ENCODE measurements at regions not wholly inside any gene's neighbourhood (a gene's known extent, or its start where the extent isn't known, plus 50 kb on each side); places are given as distances from the start of the nearest gene placed in this dataset.

DNA sequence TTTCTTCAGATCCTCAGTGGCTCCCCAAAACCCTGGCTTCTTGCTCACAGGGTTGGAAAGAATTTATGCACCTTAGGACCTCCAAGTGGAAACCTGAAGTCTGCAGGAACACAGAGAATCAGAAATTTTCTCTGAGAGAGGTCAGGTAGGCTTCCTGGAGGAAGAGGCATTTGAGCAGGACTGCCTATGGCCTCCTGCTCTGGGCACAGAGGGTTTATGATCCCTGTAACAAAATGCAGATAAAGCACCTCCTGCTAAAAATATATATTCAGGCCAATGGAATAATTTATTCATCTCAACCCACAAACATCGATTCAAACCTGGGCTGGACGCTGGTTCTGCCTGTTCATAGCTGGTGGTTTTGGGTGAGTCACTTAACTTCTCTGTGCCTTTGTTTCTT, 68.1 kb upstream of the FGF3 start:
- WGBS (ENCODE audit: insufficient coverage, low lambda C conversion rate) = no CpG with 5 or more reads among the region's 2 CpGs

DNA sequence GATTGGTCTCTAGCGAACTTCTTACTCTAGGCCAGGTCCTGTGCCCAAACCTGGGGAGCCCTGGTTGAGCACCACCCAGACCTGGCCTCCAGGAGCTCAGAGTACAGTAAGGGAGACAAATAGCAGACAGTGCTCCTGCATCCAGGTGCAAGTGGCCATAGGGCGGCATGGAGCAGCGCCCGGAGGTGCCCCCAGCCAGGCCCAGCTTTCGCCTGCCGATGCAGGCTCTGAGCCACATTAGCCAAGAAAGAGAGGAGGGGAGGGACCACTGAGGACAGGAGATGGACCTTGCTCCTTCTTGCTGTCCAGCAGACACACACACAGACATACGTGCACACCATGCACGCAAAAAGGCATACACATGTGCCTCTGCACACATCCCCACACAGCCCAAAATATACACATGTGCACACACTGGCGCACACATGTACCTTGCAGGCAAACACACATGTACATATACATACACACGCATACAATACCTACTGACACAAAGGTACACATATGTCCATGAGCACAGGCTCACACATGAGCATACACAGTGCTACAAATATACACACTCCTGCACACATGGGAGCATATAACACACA, 68.7 kb upstream of the FGF3 start:
- no peak for DNase-seq
- peaks cover 7% of the 10 kb centered on the region for H3K9me3 ChIP-seq (ENCODE audit: control insufficient read depth, low read depth, low read length)
- no peak overlapping the region for H3K4me3 ChIP-seq (ENCODE audit: low read length)
- WGBS (ENCODE audit: insufficient coverage, low lambda C conversion rate) = no CpG with 5 or more reads among the region's 10 CpGs
- no peaks in the 10 kb centered on the region for H3K27me3 ChIP-seq (ENCODE audit: control insufficient read depth, insufficient read depth, low read length)
- no peaks in the 10 kb centered on the region for H3K36me3 ChIP-seq (ENCODE audit: control insufficient read depth, insufficient read depth, low read length)
- H3K27ac ChIP-seq (ENCODE audit: low read length) = no peak overlapping the region
- peaks cover 27% of the 10 kb centered on the region for H3K4me1 ChIP-seq (ENCODE audit: control insufficient read depth, insufficient read depth, low read length)

More for the DNA sequence above, 68.1 kb upstream of the FGF3 start:
- no peak overlapping the region for H3K27ac ChIP-seq (ENCODE audit: low read length)
- no peak overlapping the region for H3K4me3 ChIP-seq (ENCODE audit: low read length)
- peaks cover 21% of the 10 kb centered on the region for H3K4me1 ChIP-seq (ENCODE audit: control insufficient read depth, insufficient read depth, low read length)
- no peak for DNase-seq
- H3K27me3 ChIP-seq (ENCODE audit: control insufficient read depth, insufficient read depth, low read length) = no peaks in the 10 kb centered on the region
- H3K36me3 ChIP-seq (ENCODE audit: control insufficient read depth, insufficient read depth, low read length) = no peaks in the 10 kb centered on the region
- peaks cover 5% of the 10 kb centered on the region for H3K9me3 ChIP-seq (ENCODE audit: control insufficient read depth, low read depth, low read length)

DNA sequence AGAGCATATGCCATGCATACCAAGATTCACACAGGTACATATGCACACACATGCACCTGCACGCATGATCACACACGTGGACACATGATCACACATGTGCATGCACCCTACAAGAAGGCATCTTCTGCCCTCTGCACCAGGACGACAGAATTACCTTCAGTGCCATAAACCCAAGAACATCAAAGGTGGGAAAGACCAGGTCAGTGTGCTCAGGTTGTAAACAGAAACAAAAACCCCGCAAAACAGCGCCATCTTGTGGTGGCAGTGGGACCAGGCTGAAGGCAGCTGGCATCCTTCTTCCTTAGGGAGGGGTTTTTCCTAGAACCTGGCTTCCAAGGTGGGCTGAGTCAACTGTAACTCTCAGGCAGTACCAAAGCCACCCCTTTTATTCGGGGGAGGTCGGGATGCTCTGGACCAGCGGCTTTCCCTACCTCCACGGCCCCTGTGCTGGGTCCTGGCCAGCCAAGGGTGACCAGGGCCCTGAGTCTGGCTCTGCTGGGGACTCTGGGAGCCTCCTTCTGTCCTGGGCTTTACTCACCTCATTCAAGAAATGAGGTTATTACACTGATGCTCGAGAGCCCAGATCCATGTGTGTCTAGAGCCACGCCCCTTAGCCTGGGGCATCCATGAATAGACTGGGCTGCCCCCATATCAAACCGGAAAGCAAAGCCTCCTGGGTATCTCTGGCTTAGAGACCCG, 69.4 kb upstream of the FGF3 start:
- H3K36me3 ChIP-seq (ENCODE audit: control insufficient read depth, insufficient read depth, low read length) = no peaks in the 10 kb centered on the region
- WGBS (ENCODE audit: insufficient coverage, low lambda C conversion rate) = no CpG with 5 or more reads among the region's 13 CpGs
- no peak overlapping the region for H3K27ac ChIP-seq (ENCODE audit: low read length)
- H3K9me3 ChIP-seq (ENCODE audit: control insufficient read depth, low read depth, low read length) = peaks cover 7% of the 10 kb centered on the region
- peaks cover 33% of the 10 kb centered on the region for H3K4me1 ChIP-seq (ENCODE audit: control insufficient read depth, insufficient read depth, low read length)
- peak; percentile 79 for DNase-seq
- no peak overlapping the region for H3K4me3 ChIP-seq (ENCODE audit: low read length)
- no peaks in the 10 kb centered on the region for H3K27me3 ChIP-seq (ENCODE audit: control insufficient read depth, insufficient read depth, low read length)

DNA sequence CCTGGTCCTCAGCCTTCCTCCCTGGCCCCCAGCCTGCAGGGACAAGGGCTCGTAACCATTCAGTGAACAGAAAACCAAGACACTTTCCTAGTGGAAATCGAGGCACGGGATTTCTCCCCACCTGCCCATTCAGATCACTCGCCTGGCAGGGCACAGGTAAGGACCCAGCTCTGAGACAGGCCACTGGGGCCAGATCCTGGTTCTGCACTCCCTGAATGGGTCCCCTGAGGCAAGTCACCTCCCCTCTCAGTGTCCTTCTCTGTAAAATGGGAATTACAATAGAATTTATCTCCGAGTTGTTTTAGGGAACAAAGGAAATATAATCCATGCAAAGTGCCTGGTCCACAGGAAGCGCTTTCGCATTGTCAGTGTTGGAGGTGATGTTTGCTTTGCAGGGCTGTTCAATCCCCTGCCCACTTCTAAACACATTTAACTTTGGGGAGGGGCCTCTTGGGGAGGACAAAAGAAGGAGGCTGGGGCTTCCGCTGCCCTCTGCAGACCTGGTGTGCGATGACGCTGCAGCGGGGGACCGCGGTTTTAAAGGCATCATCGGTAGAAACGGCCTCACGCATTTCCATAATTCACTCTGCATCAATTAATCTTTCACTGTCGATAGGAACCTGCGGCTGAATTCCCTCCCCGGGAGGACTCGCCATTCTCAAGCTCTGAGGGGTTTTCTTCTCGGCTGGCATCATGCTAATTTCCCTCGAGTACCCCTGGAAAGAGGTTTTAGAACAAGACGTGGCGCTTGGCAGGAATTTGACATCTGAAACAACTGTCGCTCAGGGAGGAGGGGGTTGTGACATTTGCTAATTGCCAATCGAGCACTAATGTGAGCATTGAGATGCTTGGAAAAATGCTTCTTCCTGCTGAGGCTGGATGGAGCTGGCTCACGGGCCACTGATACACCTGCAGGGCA, 70.4 kb upstream of the FGF3 start:
- H3K36me3 ChIP-seq (ENCODE audit: control insufficient read depth, insufficient read depth, low read length) = no peaks in the 10 kb centered on the region
- no peak overlapping the region for H3K4me3 ChIP-seq (ENCODE audit: low read length)
- peaks cover 7% of the 10 kb centered on the region for H3K9me3 ChIP-seq (ENCODE audit: control insufficient read depth, low read depth, low read length)
- H3K27me3 ChIP-seq (ENCODE audit: control insufficient read depth, insufficient read depth, low read length) = no peaks in the 10 kb centered on the region
- H3K27ac ChIP-seq (ENCODE audit: low read length) = no peak overlapping the region
- no peak for DNase-seq
- WGBS (ENCODE audit: insufficient coverage, low lambda C conversion rate) = 80% methylated on average over 1 of the region's 27 CpGs
- peaks cover 33% of the 10 kb centered on the region for H3K4me1 ChIP-seq (ENCODE audit: control insufficient read depth, insufficient read depth, low read length)

DNA sequence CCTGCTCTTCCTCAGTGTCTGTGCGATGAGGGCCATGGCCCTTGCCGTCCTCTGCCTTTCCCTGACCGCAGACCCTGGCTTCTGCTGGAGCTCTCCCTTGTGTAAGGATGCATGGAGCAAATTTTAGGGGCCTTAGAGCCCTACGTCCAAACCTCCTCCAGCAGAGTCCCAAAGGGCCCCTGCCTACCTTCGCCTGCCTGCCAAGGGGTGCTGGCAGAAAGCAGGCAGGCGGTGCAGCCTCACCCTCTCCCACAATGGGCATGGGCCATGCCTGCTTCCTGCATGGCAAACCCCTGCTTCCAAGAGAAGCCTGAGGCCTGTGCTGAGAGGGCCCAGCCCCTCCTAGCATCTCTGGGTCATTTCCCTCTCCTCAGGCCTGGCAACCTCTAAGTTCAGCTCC, 71.3 kb upstream of the FGF3 start:
- H3K27ac ChIP-seq (ENCODE audit: low read length) = no peak overlapping the region
- peaks cover 33% of the 10 kb centered on the region for H3K4me1 ChIP-seq (ENCODE audit: control insufficient read depth, insufficient read depth, low read length)
- no peaks in the 10 kb centered on the region for H3K27me3 ChIP-seq (ENCODE audit: control insufficient read depth, insufficient read depth, low read length)
- no CpG with 5 or more reads among the region's 6 CpGs for WGBS (ENCODE audit: insufficient coverage, low lambda C conversion rate)
- no peak for DNase-seq
- no peaks in the 10 kb centered on the region for H3K36me3 ChIP-seq (ENCODE audit: control insufficient read depth, insufficient read depth, low read length)
- peaks cover 7% of the 10 kb centered on the region for H3K9me3 ChIP-seq (ENCODE audit: control insufficient read depth, low read depth, low read length)
- no peak overlapping the region for H3K4me3 ChIP-seq (ENCODE audit: low read length)

DNA sequence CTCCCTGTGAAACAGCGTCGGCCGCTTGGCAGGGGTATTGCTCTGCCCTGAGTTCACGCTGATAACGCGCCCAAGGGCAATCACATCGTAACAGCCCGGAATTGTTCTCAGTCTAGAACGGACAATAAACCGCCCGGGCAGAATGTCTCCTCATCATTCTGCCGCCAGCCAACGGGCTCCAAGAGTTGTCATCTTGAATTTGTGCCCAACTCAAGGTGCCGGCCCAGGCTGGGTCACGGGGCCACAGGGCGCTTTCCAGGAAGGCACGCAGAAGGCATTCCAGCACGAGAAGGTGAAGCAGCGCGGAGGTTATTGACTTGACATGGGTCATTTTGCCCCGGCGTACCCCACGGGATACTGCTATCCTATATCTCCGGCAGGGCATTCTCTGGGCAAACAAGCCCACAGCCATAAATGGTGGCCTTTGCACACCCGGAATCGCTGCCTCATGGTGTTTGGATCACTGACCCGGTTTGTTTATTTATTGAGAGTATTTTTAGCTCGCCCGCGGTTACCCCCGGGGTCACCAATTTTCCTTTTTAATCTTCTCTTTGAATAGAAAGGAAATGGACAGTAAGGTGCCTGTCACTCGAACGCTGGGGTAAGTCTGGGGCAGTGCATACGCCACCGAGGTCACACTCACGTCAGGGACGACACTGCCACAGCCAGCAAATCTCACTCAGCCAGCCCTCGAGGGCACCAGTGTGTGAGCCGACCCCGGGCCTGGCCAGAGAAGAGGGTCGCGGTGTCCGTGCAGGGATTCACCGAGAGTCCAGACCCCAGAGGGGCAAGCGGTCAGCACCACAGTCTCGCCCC, 72.4 kb upstream of the FGF3 start:
- H3K4me3 ChIP-seq (ENCODE audit: low read length) = no peak overlapping the region
- H3K4me1 ChIP-seq (ENCODE audit: control insufficient read depth, insufficient read depth, low read length) = peaks cover 33% of the 10 kb centered on the region
- H3K27ac ChIP-seq (ENCODE audit: low read length) = peak overlapping the region; percentile 48
- 20% methylated on average over 4 of the region's 46 CpGs for WGBS (ENCODE audit: insufficient coverage, low lambda C conversion rate)
- DNase-seq = peak; percentile 79 to 90
- peaks cover 7% of the 10 kb centered on the region for H3K9me3 ChIP-seq (ENCODE audit: control insufficient read depth, low read depth, low read length)
- no peaks in the 10 kb centered on the region for H3K27me3 ChIP-seq (ENCODE audit: control insufficient read depth, insufficient read depth, low read length)
- H3K36me3 ChIP-seq (ENCODE audit: control insufficient read depth, insufficient read depth, low read length) = no peaks in the 10 kb centered on the region

DNA sequence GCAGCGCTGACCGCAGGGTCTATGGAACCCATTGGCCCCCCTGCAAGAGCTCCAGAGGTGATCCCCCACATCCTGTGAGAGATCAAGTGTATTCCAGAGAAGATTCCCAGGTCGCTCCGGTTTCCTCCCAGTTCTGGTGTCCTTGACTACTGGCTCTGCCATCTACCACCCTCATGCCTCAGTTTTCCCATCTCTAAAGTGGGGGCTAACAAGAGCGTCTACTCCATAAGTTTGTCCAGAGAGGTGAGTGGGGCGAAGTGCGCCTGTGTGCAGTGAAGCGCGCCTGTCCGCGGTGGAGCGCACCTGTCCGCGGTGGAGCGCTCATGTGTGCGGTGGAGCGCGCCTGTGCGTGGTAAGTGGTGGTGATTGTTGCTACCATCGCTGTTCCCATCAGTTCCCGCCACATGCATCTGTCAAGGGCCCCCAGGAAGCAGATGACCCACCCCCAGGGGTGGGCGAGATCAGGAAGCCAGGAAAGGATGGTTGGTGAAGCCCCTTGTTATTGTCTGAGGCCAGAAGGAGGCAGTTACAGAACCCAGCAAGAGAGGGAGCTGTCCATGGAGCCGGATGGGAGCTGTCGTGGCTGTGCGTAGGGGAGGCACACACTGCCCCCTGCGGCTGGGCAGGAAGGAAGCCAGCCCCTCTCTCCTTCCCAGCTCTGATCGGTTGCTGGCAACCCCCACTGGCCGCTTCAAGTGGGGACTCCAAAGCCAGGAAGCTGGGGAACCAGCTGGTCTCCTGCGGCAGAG, 73.2 kb upstream of the FGF3 start:
- Histone ChIP-seq H3K27me3 (ENCODE audit: control insufficient read depth, insufficient read depth, low read length) (no peaks in the 10 kb centered on the region), H3K27ac (ENCODE audit: low read length) (peak overlapping the region; percentile 27), H3K36me3 (ENCODE audit: control insufficient read depth, insufficient read depth, low read length) (no peaks in the 10 kb centered on the region), H3K9me3 (ENCODE audit: control insufficient read depth, low read depth, low read length) (peaks cover 7% of the 10 kb centered on the region), H3K4me3 (ENCODE audit: low read length) (no peak overlapping the region), H3K4me1 (ENCODE audit: control insufficient read depth, insufficient read depth, low read length) (peaks cover 33% of the 10 kb centered on the region)
- WGBS (ENCODE audit: insufficient coverage, low lambda C conversion rate) = no CpG with 5 or more reads among the region's 29 CpGs
- DNase-seq = no peak

DNA sequence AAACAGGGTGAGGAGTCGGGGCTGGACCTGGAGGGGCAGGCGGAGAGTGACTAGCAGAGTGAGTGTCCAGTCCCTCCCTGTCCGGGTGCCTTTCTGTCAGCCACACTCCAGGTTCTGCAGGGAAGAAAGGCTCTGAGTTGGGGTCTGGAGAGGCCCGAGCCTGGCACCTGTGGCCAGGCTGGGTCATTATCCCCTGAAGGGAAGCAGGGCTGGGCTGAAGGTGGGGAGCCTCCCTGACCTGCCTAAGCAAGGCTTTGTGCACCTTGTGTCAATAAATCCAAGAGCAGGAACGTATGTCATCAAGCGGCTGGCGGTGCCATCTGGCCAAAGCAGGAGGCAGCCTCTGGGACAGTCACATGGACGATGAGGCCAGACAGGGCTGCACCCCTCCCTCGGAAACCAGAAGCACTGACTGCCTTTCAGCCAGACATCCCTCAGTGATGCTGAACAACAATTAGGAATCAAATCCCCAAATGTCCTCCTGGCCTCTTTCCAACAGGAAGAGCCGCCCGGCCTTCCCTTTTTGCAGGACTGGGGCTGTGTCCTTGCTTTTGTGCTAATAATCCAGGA, 73.9 kb upstream of the FGF3 start:
- no peak overlapping the region for H3K27ac ChIP-seq (ENCODE audit: low read length)

DNA sequence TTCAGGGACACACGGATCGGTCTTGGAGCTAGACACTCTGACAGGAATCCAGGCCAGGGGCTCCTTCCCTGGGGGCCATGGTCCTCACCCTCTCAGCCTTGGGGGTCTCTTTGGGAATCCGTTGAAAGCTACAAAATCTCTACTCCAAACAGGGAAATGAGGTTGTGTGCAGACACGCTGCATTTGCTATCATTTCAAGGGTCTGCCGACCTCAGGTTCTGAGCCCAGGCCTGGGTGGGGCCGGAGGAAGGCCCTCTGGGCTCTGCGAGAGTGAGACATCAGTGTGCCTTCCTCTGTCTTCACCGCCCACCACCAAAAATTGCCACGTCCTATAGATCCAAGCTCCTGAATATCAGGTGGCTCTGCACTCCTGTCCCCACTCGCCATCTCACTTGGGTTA, 74.4 kb upstream of the FGF3 start:
- peaks cover 33% of the 10 kb centered on the region for H3K4me1 ChIP-seq (ENCODE audit: control insufficient read depth, insufficient read depth, low read length)
- DNase-seq = no peak
- no peaks in the 10 kb centered on the region for H3K27me3 ChIP-seq (ENCODE audit: control insufficient read depth, insufficient read depth, low read length)
- H3K9me3 ChIP-seq (ENCODE audit: control insufficient read depth, low read depth, low read length) = peaks cover 10% of the 10 kb centered on the region
- no peak overlapping the region for H3K4me3 ChIP-seq (ENCODE audit: low read length)
- WGBS (ENCODE audit: insufficient coverage, low lambda C conversion rate) = 85% methylated on average over 2 of the region's 10 CpGs
- no peak overlapping the region for H3K27ac ChIP-seq (ENCODE audit: low read length)
- H3K36me3 ChIP-seq (ENCODE audit: control insufficient read depth, insufficient read depth, low read length) = no peaks in the 10 kb centered on the region

More for the DNA sequence above, 73.9 kb upstream of the FGF3 start:
- H3K36me3 ChIP-seq (ENCODE audit: control insufficient read depth, insufficient read depth, low read length) = no peaks in the 10 kb centered on the region
- H3K4me3 ChIP-seq (ENCODE audit: low read length) = no peak overlapping the region
- H3K4me1 ChIP-seq (ENCODE audit: control insufficient read depth, insufficient read depth, low read length) = peaks cover 33% of the 10 kb centered on the region
- WGBS (ENCODE audit: insufficient coverage, low lambda C conversion rate) = no CpG with 5 or more reads among the region's 11 CpGs
- no peaks in the 10 kb centered on the region for H3K27me3 ChIP-seq (ENCODE audit: control insufficient read depth, insufficient read depth, low read length)
- H3K9me3 ChIP-seq (ENCODE audit: control insufficient read depth, low read depth, low read length) = peaks cover 7% of the 10 kb centered on the region
- peak in 1 of 2 donors; percentile 62 for DNase-seq

All from large intestine (tissue), 3 donors.